Left kidney (tissue), 1 donor: ENCODE measurements at regions not wholly inside any gene's neighbourhood (a gene's known extent, or its start where the extent isn't known, plus 50 kb on each side); places are given as distances from the start of the nearest gene placed in this dataset.

Experiments used
- DNase-seq: peaks from one replicate; pipeline ENCODE4 v3.0.0-alpha.2; 2013

GRCh38 chr2:144215207-144215606, 304.7 kb downstream of the ZEB2 start:
- no peak for DNase-seq

- no peak for DNase-seq
Observed at GRCh38 chr2:144213797-144214196, 306.1 kb downstream of the ZEB2 start.

- DNase-seq, result no peak
Observed at GRCh38 chr2:144211826-144212225, 308.1 kb downstream of the ZEB2 start.

- DNase-seq, result no peak
Observed at GRCh38 chr2:144211065-144211464, 308.9 kb downstream of the ZEB2 start.

- no peak for DNase-seq
Observed at GRCh38 chr2:144210076-144210475, 309.8 kb downstream of the ZEB2 start.

- DNase-seq, result no peak
Observed at GRCh38 chr2:144208924-144209323, 311.0 kb downstream of the ZEB2 start.

- no peak for DNase-seq
Observed at GRCh38 chr2:144206019-144206418, 313.9 kb downstream of the ZEB2 start.

GRCh38 chr2:144201868-144202468, 318.0 kb downstream of the ZEB2 start:
- DNase-seq, result no peak

GRCh38 chr2:144201126-144201525, 318.8 kb downstream of the ZEB2 start:
- DNase-seq, result no peak

GRCh38 chr2:144198116-144198515, 321.8 kb downstream of the ZEB2 start:
- DNase-seq, result no peak

- no peak for DNase-seq
Observed at GRCh38 chr2:144194326-144195071, 325.4 kb downstream of the ZEB2 start.

GRCh38 chr2:144190908-144191605, 328.9 kb downstream of the ZEB2 start:
- no peak for DNase-seq

GRCh38 chr2:144183727-144184126, 336.2 kb downstream of the ZEB2 start:
- no peak for DNase-seq

- DNase-seq, result no peak
Observed at GRCh38 chr2:144181001-144181400, 338.9 kb downstream of the ZEB2 start.

- no peak for DNase-seq
Observed at GRCh38 chr2:144180131-144180530, 339.8 kb downstream of the ZEB2 start.

GRCh38 chr2:144170179-144170578, 349.7 kb downstream of the ZEB2 start:
- DNase-seq, result no peak

- no peak for DNase-seq
Observed at GRCh38 chr2:144166743-144167142, 353.2 kb downstream of the ZEB2 start.

- DNase-seq, result no peak
Observed at GRCh38 chr2:144165599-144166250, 354.2 kb downstream of the ZEB2 start.

GRCh38 chr2:144163592-144163991, 356.3 kb downstream of the ZEB2 start:
- DNase-seq, result no peak

- DNase-seq, result no peak
Observed at GRCh38 chr2:144162652-144163051, 357.3 kb downstream of the ZEB2 start.

GRCh38 chr2:144161061-144161460, 358.9 kb downstream of the ZEB2 start:
- no peak for DNase-seq

GRCh38 chr2:144159240-144159639, 360.7 kb downstream of the ZEB2 start:
- no peak for DNase-seq

- DNase-seq, result no peak
Observed at GRCh38 chr2:144158096-144158495, 361.8 kb downstream of the ZEB2 start.
